GM12878 (cell line): ENCODE measurements at regions not wholly inside any gene's neighbourhood (a gene's known extent, or its start where the extent isn't known, plus 50 kb on each side); places are given as distances from the start of the nearest gene placed in this dataset.

Experiments used
- ATAC-seq: fragments of 200-7000 bp; cut with Tn5 transposase; 3 replicates; pipeline ENCODE4 v1.9.1; 2020; ENCODE audit warnings: mild to moderate bottlenecking, moderate library complexity
- BruUV-seq: library from RNA; stranded (reverse); fragments of 400-500 nt; replicated peaks from 2 replicates; lab custom pipeline; 2021; lab: Mats Ljungman, UMichigan
- CTCF ChIA-PET: fragments of 300-600 bp; sonication (Branson Sonifier 250); formaldehyde crosslinking; extraction: SDS; loops from one replicate; lab custom pipeline; 2021; ENCODE audit warnings: inconsistent platforms; lab: Yijun Ruan, JAX
- POLR2A ChIA-PET: fragments of 350-600 bp; formaldehyde crosslinking; extraction: SDS; loops from one replicate; lab custom pipeline; 2021; ENCODE audit warnings: inconsistent platforms; lab: Charles Lee
- RAD21 ChIA-PET: fragments of 300-600 bp; sonication (Branson Sonifier 250); formaldehyde crosslinking; loops from one replicate; lab custom pipeline; 2023; ENCODE audit warnings: antibody characterized with exemption; ENCODE audit not compliant: unreplicated experiment; lab: Charles Lee
- SMC1A ChIA-PET: fragments of 300-600 bp; sonication (Branson Sonifier 250); formaldehyde crosslinking; loops from one replicate; lab custom pipeline; 2023; ENCODE audit not compliant: unreplicated experiment, uncharacterized antibody; lab: Charles Lee
- DNase-seq: peaks from one replicate; pipeline ENCODE4 v3.0.0-alpha.2; 2011; ENCODE audit warnings: low read depth, low spot score
- FAIRE-seq: peaks from 3 replicates; lab custom pipeline; 2011; peaks lifted over from hg19 to GRCh38; lab: Jason Lieb, UNC
- H2AFZ ChIP-seq: 2 replicates; pipeline ENCODE4 v1.6.0; 2011; ENCODE audit warnings: low read depth, low read length, control low read depth; ENCODE audit not compliant: control insufficient read depth
- H3K27ac ChIP-seq: 2 replicates; pipeline ENCODE4 v1.5.1; 2011; ENCODE audit warnings: control low read depth; ENCODE audit not compliant: control insufficient read depth, insufficient read depth
- H3K27me3 ChIP-seq, 2 experiments: replicated peaks in 1 of 2; 2 replicates each; pipeline versions ENCODE4 v1.6.0 to v1.6.1; 2011; ENCODE audit warnings: low read length in 1 of 2; ENCODE audit not compliant: control insufficient read depth in 2 of 2, insufficient read depth in 2 of 2
- H3K36me3 ChIP-seq, 2 experiments: 2 replicates each; pipeline ENCODE4 v1.5.1; 2011; ENCODE audit warnings: low read length in 1 of 2; ENCODE audit not compliant: control insufficient read depth in 2 of 2, insufficient read depth in 2 of 2
- H3K4me1 ChIP-seq: 2 replicates; pipeline ENCODE4 v1.6.1; 2011; ENCODE audit warnings: mild to moderate bottlenecking, low read length, moderate library complexity, mixed read lengths; ENCODE audit not compliant: control insufficient read depth, insufficient read depth
- H3K4me2 ChIP-seq: 2 replicates; pipeline ENCODE4 v1.6.0; 2011; ENCODE audit warnings: control low read depth; ENCODE audit not compliant: control insufficient read depth, insufficient read depth
- H3K4me3 ChIP-seq: fragments of 200-600 bp; sonication (generic); 2 replicates; pipeline ENCODE4 v1.5.1; 2016
- H3K79me2 ChIP-seq: 2 replicates; pipeline ENCODE4 v1.6.0; 2011; ENCODE audit warnings: low read length; ENCODE audit not compliant: control insufficient read depth, insufficient read depth
- H3K9ac ChIP-seq: 2 replicates; pipeline ENCODE4 v1.8.0; 2011; ENCODE audit warnings: low read length, control low read depth, mixed read lengths; ENCODE audit not compliant: control insufficient read depth, insufficient read depth
- H3K9me3 ChIP-seq: replicated peaks from 3 replicates; pipeline ENCODE4 v1.5.1; 2011; ENCODE audit warnings: mild to moderate bottlenecking, low read length; ENCODE audit not compliant: control insufficient read depth, insufficient read depth
- H4K20me1 ChIP-seq: 2 replicates; pipeline ENCODE4 v1.6.0; 2011; ENCODE audit not compliant: control insufficient read depth, insufficient read depth
- BRCA1 ChIP-seq: IDR thresholded peaks from 2 replicates; pipeline ENCODE4 v1.6.1; 2011; ENCODE audit warnings: low read depth, low read length, improper control_type of control experiment
- CBFB ChIP-seq: IDR thresholded peaks from 2 replicates; pipeline ENCODE4 v1.6.1; 2016; ENCODE audit warnings: antibody characterized with exemption, low read depth
- CEBPB ChIP-seq, 2 experiments: fragments of 150-350 bp in 1 of 2; IDR thresholded peaks; 2 replicates each; pipeline ENCODE4 v1.6.1; 2012 to 2014; ENCODE audit warnings: low read depth in 2 of 2, low read length in 2 of 2, borderline replicate concordance in 1 of 2, inconsistent platforms in 1 of 2
- CTCF ChIP-seq, 3 experiments: IDR thresholded peaks in 2 of 3; conservative IDR thresholded peaks in 1 of 3; 2 replicates each; pipeline ENCODE4 v1.5.1; 2011; ENCODE audit warnings: low read depth in 3 of 3, low read length in 3 of 3, mild to moderate bottlenecking in 3 of 3, control low read depth in 2 of 3, moderate library complexity in 2 of 3, inconsistent platforms in 1 of 3, mixed read lengths in 1 of 3; ENCODE audit not compliant: control insufficient read depth in 2 of 3, insufficient read depth in 1 of 3; ENCODE audit errors: extremely low read depth in 1 of 3
- E2F8 ChIP-seq: fragments of 450-650 bp; IDR thresholded peaks from 2 replicates; pipeline ENCODE4 v1.6.1; 2018; ENCODE audit warnings: mild to moderate bottlenecking, low read depth, moderate library complexity; ENCODE audit not compliant: partially characterized antibody
- EED ChIP-seq: sonication (generic); IDR thresholded peaks from 2 replicates; pipeline ENCODE4 v1.6.1; 2016; ENCODE audit warnings: antibody characterized with exemption, low read depth
- KAT2A ChIP-seq: conservative IDR thresholded peaks from 2 replicates; pipeline ENCODE4 v1.6.1; 2011; ENCODE audit warnings: low read depth, low read length; ENCODE audit not compliant: control insufficient read depth
- MEF2A ChIP-seq: IDR thresholded peaks from 2 replicates; pipeline ENCODE4 v1.6.1; 2011; ENCODE audit warnings: low read depth, mild to moderate bottlenecking, low read length, moderate library complexity; ENCODE audit not compliant: insufficient read depth
- MTA2 ChIP-seq: fragments of 450-650 bp; IDR thresholded peaks from 2 replicates; pipeline ENCODE4 v1.6.1; 2016; ENCODE audit warnings: low read depth, mild to moderate bottlenecking, moderate library complexity
- POU2F2 ChIP-seq: IDR thresholded peaks from 3 replicates; pipeline ENCODE4 v1.6.1; 2011; ENCODE audit warnings: low read depth, mild to moderate bottlenecking, low read length, borderline replicate concordance
- PRDM15 ChIP-seq: fragments of 450-650 bp; formaldehyde crosslinking; IDR thresholded peaks from 2 replicates; pipeline ENCODE4 v1.4.0; 2020; ENCODE audit warnings: mild to moderate bottlenecking, moderate library complexity
- SIN3A ChIP-seq: IDR thresholded peaks from 2 replicates; pipeline ENCODE4 v1.6.1; 2012; ENCODE audit warnings: low read depth, low read length, improper control_type of control experiment
- SIX5 ChIP-seq: IDR thresholded peaks from 2 replicates; pipeline ENCODE4 v1.6.1; 2011; ENCODE audit warnings: mild to moderate bottlenecking, low read depth, low read length, moderate library complexity; ENCODE audit not compliant: severe bottlenecking
- SREBF2 ChIP-seq: IDR thresholded peaks from 2 replicates; pipeline ENCODE4 v1.6.1; 2012; ENCODE audit warnings: mild to moderate bottlenecking, low read length
- TAF1 ChIP-seq: IDR thresholded peaks from 2 replicates; pipeline ENCODE4 v1.6.1; 2011; ENCODE audit warnings: mild to moderate bottlenecking, low read depth, low read length, borderline replicate concordance
- YBX1 ChIP-seq: fragments of 450-650 bp; IDR thresholded peaks from 2 replicates; pipeline ENCODE4 v1.6.1; 2016; ENCODE audit warnings: antibody characterized with exemption
- ZZZ3 ChIP-seq: IDR thresholded peaks from 2 replicates; pipeline ENCODE4 v1.6.1; 2011; ENCODE audit warnings: low read depth; ENCODE audit not compliant: control insufficient read depth, insufficient read length
- WGBS: methylation state at CpG from one replicate; pipeline ENCODE4 v1.1.6; 2016; ENCODE audit warnings: low lambda C conversion rate; ENCODE audit not compliant: insufficient replicate concordance, insufficient coverage; ENCODE audit errors: missing lambda C conversion rate; 5-methylcytosine and 5-hydroxymethylcytosine counted together
- in situ Hi-C: fragments of 300-500 bp; cut with MboI; formaldehyde crosslinking; loops from 9 replicates; pipeline ENCODE4 v1.14.3; 2018; ENCODE audit warnings: mixed read lengths
- intact Hi-C: fragments of 100-400 bp; cut with micrococcal nuclease; formaldehyde crosslinking; loops from one replicate; pipeline ENCODE4 v1.14.2; 2022; ENCODE audit not compliant: unreplicated experiment

- no peaks in the 10 kb centered on the region for H3K27me3 ChIP-seq
- H3K9ac ChIP-seq, result no peak overlapping the region
- ATAC-seq (no peak), FAIRE-seq (no peak), DNase-seq (no peak)
- H3K4me3 ChIP-seq, result no peak overlapping the region
- intact Hi-C loops, result loop anchor here (5.0 kb wide), 1 partner anchor 182 kb away; no protein-coding TSS in a partner anchor
- POLR2A ChIA-PET, result no interaction called here
- H3K36me3 ChIP-seq, result no peaks in the 10 kb centered on the region
- no peak overlapping the region for H2AFZ ChIP-seq
- WGBS, result 82% methylated on average over 9 of the region's 9 CpGs
- CTCF ChIA-PET, result no interaction called here
- RAD21 ChIA-PET, result no interaction called here
- no peak for TF ChIP-seq CEBPB (IDR thresholded peaks at IDR 0.05; ENCODE audit: borderline replicate concordance in 1 of 2, low read depth in 2 of 2, low read length in 2 of 2)
- TF ChIP-seq MEF2A, result no peak
- TF ChIP-seq ZZZ3, result no peak
- TF ChIP-seq SIN3A, result no peak
- TF ChIP-seq POU2F2, result no peak
- no peak for TF ChIP-seq CBFB
- no peak for TF ChIP-seq E2F8
- TF ChIP-seq TAF1, result no peak
- TF ChIP-seq MTA2, result no peak
- no peak for TF ChIP-seq YBX1
- TF ChIP-seq BRCA1, result no peak
- no peak for TF ChIP-seq CTCF (IDR thresholded peaks at IDR 0.05 in 2 of 3, conservative IDR thresholded peaks at IDR 0.05 in 1 of 3; ENCODE audit: control insufficient read depth in 2 of 3, extremely low read depth in 1 of 3, insufficient read depth in 1 of 3, low read depth in 3 of 3, low read length in 3 of 3)
- no peak for TF ChIP-seq SIX5
- TF ChIP-seq KAT2A, result no peak
- TF ChIP-seq PRDM15 (CRISPR knock-in tag), result no peak
- no peak for TF ChIP-seq EED
- no peak for TF ChIP-seq SREBF2
- no peaks in the 10 kb centered on the region for H3K79me2 ChIP-seq
- in situ Hi-C loops, result loop anchor here (25.0 kb wide), 1 partner anchor 1337 kb away; the partner anchor contains the start of gene TBC1D22A
- no peak overlapping the region for H3K4me2 ChIP-seq
- peaks cover 40% of the 10 kb centered on the region for H3K4me1 ChIP-seq
- peak overlapping the region; percentile 94 for H3K27ac ChIP-seq
- no peaks in the 10 kb centered on the region for H4K20me1 ChIP-seq
- BruUV-seq, result no TSS peak
- SMC1A ChIA-PET, result interaction anchor here (1.2 to 1.6 kb wide), 2 partner anchors 12 to 55 kb away, joined by 4 read pairs; no protein-coding TSS in a partner anchor
- H3K9me3 ChIP-seq, result peaks cover 3% of the 10 kb centered on the region; the same call in 2 of the 3 replicates
Observed at GRCh38 chr22:48099671-48100070, 1337.2 kb downstream of the TBC1D22A start.
